COLO829 (cell line): ENCODE measurements at regions not wholly inside any gene's neighbourhood (a gene's known extent, or its start where the extent isn't known, plus 50 kb on each side); places are given as distances from the start of the nearest gene placed in this dataset.
"Not testable (repeated sequence)": the region's sequence is repeated elsewhere in the genome, so short reads cannot be mapped to it uniquely, and the experiment has no call there.

ENCODE experiments used
- DNase-seq: peaks from one replicate; pipeline ENCODE4 v3.0.0; 2012; ENCODE audit warnings: low spot score

GRCh38 chr1:106412321-106412720 is 644.2 kb upstream of the PRMT6 start:
- not testable (repeated sequence) for DNase-seq

- no peak for DNase-seq
Measured at GRCh38 chr1:106435269-106435668, 621.2 kb upstream of the PRMT6 start.

GRCh38 chr1:106439475-106439874 is 617.0 kb upstream of the PRMT6 start:
- peak; percentile 3 for DNase-seq

GRCh38 chr1:106447466-106447865 is 609.0 kb upstream of the PRMT6 start:
- no peak for DNase-seq

GRCh38 chr1:106456832-106457231 is 599.6 kb upstream of the PRMT6 start:
- no peak for DNase-seq

- no peak for DNase-seq
Measured at GRCh38 chr1:106457368-106457767, 599.1 kb upstream of the PRMT6 start.

GRCh38 chr1:106458866-106459265 is 597.6 kb upstream of the PRMT6 start:
- DNase-seq = no peak

GRCh38 chr1:106459418-106459817 is 597.1 kb upstream of the PRMT6 start:
- DNase-seq = no peak

- DNase-seq = no peak
Measured at GRCh38 chr1:106465666-106466065, 590.8 kb upstream of the PRMT6 start.

- DNase-seq = no peak
Measured at GRCh38 chr1:106480629-106481028, 575.8 kb upstream of the PRMT6 start.

GRCh38 chr1:106492880-106493279 is 563.6 kb upstream of the PRMT6 start:
- no peak for DNase-seq

- no peak for DNase-seq
Measured at GRCh38 chr1:106494646-106495045, 561.8 kb upstream of the PRMT6 start.

GRCh38 chr1:106498238-106498637 is 558.2 kb upstream of the PRMT6 start:
- no peak for DNase-seq

- no peak for DNase-seq
Measured at GRCh38 chr1:106502659-106503058, 553.8 kb upstream of the PRMT6 start.

- DNase-seq = no peak
Measured at GRCh38 chr1:106515375-106515774, 541.1 kb upstream of the PRMT6 start.

- no peak for DNase-seq
Measured at GRCh38 chr1:106517224-106517623, 539.2 kb upstream of the PRMT6 start.

- no peak for DNase-seq
Measured at GRCh38 chr1:106523497-106523896, 533.0 kb upstream of the PRMT6 start.

- DNase-seq = no peak
Measured at GRCh38 chr1:106524631-106525030, 531.8 kb upstream of the PRMT6 start.

GRCh38 chr1:106526650-106527049 is 529.8 kb upstream of the PRMT6 start:
- DNase-seq = no peak

- no peak for DNase-seq
Measured at GRCh38 chr1:106534612-106535011, 521.9 kb upstream of the PRMT6 start.

- DNase-seq = no peak
Measured at GRCh38 chr1:106536741-106537140, 519.7 kb upstream of the PRMT6 start.

- DNase-seq = no peak
Measured at GRCh38 chr1:106548726-106549125, 507.7 kb upstream of the PRMT6 start.

- no peak for DNase-seq
Measured at GRCh38 chr1:106554294-106554693, 502.2 kb upstream of the PRMT6 start.

GRCh38 chr1:106555571-106555970 is 500.9 kb upstream of the PRMT6 start:
- no peak for DNase-seq

- DNase-seq = no peak
Measured at GRCh38 chr1:106564192-106564591, 492.3 kb upstream of the PRMT6 start.
